ENCODE measurements at regions not wholly inside any gene's neighbourhood (a gene's known extent, or its start where the extent isn't known, plus 50 kb on each side); places are given as distances from the start of the nearest gene placed in this dataset.

DNA sequence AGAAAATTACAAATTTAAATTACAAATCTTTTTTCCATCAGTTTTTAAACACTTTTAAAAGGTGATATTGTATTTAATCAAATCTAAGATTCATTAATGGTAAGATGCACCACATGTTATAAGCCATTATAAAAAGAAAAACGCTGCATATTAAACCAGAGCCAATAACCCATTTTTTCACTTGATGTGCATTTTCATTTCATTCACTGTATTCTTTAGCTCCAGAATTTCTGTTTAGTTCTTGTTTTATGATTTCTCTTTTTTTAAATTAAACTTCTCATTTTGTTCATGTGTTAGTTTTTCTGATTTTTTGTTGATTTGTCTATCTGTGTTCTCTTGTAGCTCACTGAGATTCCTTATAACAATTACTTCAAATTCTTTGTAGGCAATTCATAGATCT is 62.4 kb upstream of the MBOAT2 start:
- no peak for DNase-seq
- Histone ChIP-seq H2AFZ (ENCODE audit: low read length) (no peak overlapping the region), H3K9ac (ENCODE audit: low read length) (no peak overlapping the region), H3K4me3 (ENCODE audit: low read length) (no peak overlapping the region), H3K4me2 (ENCODE audit: low read depth, low read length, poor library complexity, severe bottlenecking) (no peak overlapping the region), H3K4me1 (ENCODE audit: low read length) (no peaks in the 10 kb centered on the region), H3K9me2 (replicated peaks; ENCODE audit: insufficient read depth, low read length) (no peaks in the 10 kb centered on the region), H3K27me3 (ENCODE audit: low read length) (peaks cover 3% of the 10 kb centered on the region; the same call in 1 of the 2 replicates), H3K79me2 (ENCODE audit: low read length) (no peaks in the 10 kb centered on the region), H3K27ac (ENCODE audit: low read length) (no peak overlapping the region), H3K36me3 (ENCODE audit: insufficient read depth, low read length) (no peaks in the 10 kb centered on the region), H3K9me3 (ENCODE audit: low read length) (peaks cover 11% of the 10 kb centered on the region), H4K20me1 (ENCODE audit: insufficient read depth, low read depth, low read length) (no peaks in the 10 kb centered on the region)

DNA sequence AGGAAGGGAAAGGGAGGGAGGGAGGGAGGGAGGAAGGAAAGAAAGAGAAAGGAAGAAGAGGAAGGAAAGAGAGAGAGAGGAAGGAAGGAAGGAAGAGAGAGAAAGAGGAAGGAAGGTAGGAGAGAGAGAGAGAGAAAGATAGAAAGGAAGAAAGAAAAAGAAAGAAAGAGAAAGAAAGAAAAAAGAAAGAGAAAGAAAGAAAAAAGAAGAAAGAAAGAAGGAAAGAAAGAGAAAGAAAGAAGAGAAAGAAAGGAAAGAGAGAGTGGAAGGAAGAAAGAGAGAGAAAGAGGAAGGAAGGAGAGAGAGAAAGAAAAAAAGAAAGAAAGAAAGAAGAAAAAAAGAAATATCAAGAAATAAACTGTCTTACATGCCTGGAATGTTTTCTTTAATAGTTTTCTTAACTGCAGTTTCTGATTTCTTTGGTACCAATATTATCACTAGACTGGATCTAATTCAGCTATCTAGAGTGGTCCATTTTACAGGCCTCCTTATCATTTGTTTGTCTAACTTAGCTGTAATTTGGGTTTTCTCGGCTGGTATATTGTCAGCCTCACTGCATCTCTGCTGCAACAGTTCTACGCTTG is 59.6 kb upstream of the MBOAT2 start:
- DNase-seq: no peak
- no peak overlapping the region for H3K9ac ChIP-seq (ENCODE audit: low read length)
- no peaks in the 10 kb centered on the region for H3K36me3 ChIP-seq (ENCODE audit: insufficient read depth, low read length)
- H3K9me3 ChIP-seq (ENCODE audit: low read length): peaks cover 11% of the 10 kb centered on the region
- no peaks in the 10 kb centered on the region for H3K9me2 ChIP-seq (replicated peaks; ENCODE audit: insufficient read depth, low read length)
- no peak overlapping the region for H3K4me2 ChIP-seq (ENCODE audit: low read depth, low read length, poor library complexity, severe bottlenecking)
- H4K20me1 ChIP-seq (ENCODE audit: insufficient read depth, low read depth, low read length): no peaks in the 10 kb centered on the region
- H2AFZ ChIP-seq (ENCODE audit: low read length): no peak overlapping the region
- H3K4me3 ChIP-seq (ENCODE audit: low read length): no peak overlapping the region
- no peaks in the 10 kb centered on the region for H3K79me2 ChIP-seq (ENCODE audit: low read length)
- no peak overlapping the region for H3K27ac ChIP-seq (ENCODE audit: low read length)
- H3K27me3 ChIP-seq (ENCODE audit: low read length): no peaks in the 10 kb centered on the region
- H3K4me1 ChIP-seq (ENCODE audit: low read length): no peaks in the 10 kb centered on the region

DNA sequence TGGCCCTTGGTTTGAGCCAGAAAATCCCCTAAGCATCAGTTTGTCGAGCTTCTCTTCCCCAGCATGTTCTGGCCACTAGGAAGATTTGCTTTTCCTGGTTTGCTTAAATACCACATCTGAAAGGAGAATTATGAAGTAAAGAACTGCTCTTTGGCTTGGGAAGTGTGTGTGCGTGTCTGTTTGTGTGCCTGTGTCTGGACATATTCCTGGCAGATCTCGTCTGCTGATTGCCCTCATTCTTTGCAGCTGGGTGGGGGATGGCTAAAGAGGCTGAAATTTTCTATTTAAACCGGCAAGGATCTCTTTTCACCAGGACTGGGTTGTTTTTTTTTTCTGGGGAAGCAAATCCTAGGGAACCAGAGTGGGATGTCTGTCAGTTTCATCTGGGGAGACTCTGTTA is 57.3 kb upstream of the MBOAT2 start:
- H2AFZ ChIP-seq (ENCODE audit: low read length): no peak overlapping the region

DNA sequence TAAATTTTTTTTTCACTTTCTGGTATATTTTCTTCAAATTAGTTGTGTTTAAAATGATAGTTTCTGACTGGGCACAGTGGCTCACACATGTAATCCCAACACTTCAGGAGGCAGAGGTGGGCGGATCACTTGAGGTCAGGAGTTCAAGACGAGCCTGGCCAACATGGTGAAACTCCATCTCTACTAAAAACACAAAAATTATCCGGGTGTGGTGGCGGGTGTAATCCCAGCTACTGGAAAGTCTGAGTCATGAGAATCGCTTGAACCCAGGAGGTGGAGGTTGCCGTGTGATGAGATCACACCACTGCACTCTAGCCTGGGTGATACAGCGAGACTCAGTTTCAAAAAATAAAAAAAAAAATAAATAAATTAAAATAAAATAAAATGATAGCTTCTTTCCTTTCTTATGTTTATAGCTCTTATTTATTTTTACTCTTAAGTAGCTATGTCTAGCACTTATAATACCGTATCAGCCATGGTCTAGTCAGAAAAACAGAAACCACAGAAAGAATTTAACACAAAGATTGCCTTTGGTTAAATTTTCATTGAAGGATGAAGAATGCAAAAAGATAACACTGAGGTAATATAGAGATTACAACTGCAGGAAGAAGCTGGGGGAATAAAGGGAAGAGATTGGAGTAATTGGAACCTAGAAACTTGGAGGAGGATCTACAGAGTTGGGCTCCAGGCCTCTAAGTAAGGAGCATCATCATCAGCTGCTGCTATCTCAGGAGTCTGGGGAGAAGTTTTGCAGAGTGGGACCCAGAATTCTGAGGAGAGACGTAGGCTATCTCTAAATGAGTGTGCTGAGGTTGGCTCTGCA is 54.7 kb upstream of the MBOAT2 start:
- no peak for DNase-seq
- Histone ChIP-seq H3K27me3 (ENCODE audit: low read length) (no peaks in the 10 kb centered on the region), H3K9me3 (ENCODE audit: low read length) (peaks cover 5% of the 10 kb centered on the region; the same call in 1 of the 2 replicates), H3K27ac (ENCODE audit: low read length) (no peak overlapping the region), H3K9me2 (replicated peaks; ENCODE audit: insufficient read depth, low read length) (no peaks in the 10 kb centered on the region), H3K9ac (ENCODE audit: low read length) (no peak overlapping the region), H4K20me1 (ENCODE audit: insufficient read depth, low read depth, low read length) (no peaks in the 10 kb centered on the region), H3K4me2 (ENCODE audit: low read depth, low read length, poor library complexity, severe bottlenecking) (no peak overlapping the region), H2AFZ (ENCODE audit: low read length) (no peak overlapping the region), H3K36me3 (ENCODE audit: insufficient read depth, low read length) (no peaks in the 10 kb centered on the region), H3K4me3 (ENCODE audit: low read length) (no peak overlapping the region), H3K79me2 (ENCODE audit: low read length) (no peaks in the 10 kb centered on the region), H3K4me1 (ENCODE audit: low read length) (no peaks in the 10 kb centered on the region)

More for the DNA sequence above, 57.3 kb upstream of the MBOAT2 start:
- no peak overlapping the region for H3K9ac ChIP-seq (ENCODE audit: low read length)
- H3K9me3 ChIP-seq (ENCODE audit: low read length): peaks cover 6% of the 10 kb centered on the region; the same call in 1 of the 2 replicates
- H4K20me1 ChIP-seq (ENCODE audit: insufficient read depth, low read depth, low read length): no peaks in the 10 kb centered on the region
- H3K4me3 ChIP-seq (ENCODE audit: low read length): no peak overlapping the region
- no peak overlapping the region for H3K27ac ChIP-seq (ENCODE audit: low read length)
- DNase-seq: no peak
- H3K4me2 ChIP-seq (ENCODE audit: low read depth, low read length, poor library complexity, severe bottlenecking): no peak overlapping the region
- no peaks in the 10 kb centered on the region for H3K27me3 ChIP-seq (ENCODE audit: low read length)
- H3K79me2 ChIP-seq (ENCODE audit: low read length): no peaks in the 10 kb centered on the region
- no peaks in the 10 kb centered on the region for H3K36me3 ChIP-seq (ENCODE audit: insufficient read depth, low read length)
- no peaks in the 10 kb centered on the region for H3K4me1 ChIP-seq (ENCODE audit: low read length)
- no peaks in the 10 kb centered on the region for H3K9me2 ChIP-seq (replicated peaks; ENCODE audit: insufficient read depth, low read length)

DNA sequence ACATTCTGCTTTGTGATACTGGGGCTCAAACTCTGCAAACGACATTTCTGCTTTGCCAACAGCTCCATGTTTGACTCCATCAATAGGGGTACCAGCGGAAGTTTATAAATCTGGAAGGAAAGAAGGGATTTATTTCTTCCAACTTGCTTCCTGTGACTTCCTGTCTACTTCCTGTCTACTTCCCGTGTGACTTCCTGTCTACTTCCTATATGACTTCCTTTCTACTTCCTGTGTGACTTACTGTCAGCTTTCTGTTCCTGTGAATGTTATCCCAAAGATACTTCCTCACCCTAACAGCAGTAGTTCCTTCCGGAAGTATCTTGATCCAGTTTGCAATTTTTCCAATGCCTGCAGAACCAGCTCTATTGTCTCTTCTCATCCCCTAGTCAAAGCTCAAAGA is 52.0 kb upstream of the MBOAT2 start:
- peak; percentile 44 for DNase-seq
- Histone ChIP-seq H3K27me3 (ENCODE audit: low read length) (no peaks in the 10 kb centered on the region), H3K4me2 (ENCODE audit: low read depth, low read length, poor library complexity, severe bottlenecking) (no peak overlapping the region), H3K9ac (ENCODE audit: low read length) (no peak overlapping the region), H3K4me3 (ENCODE audit: low read length) (0 out of 2 replicates have a peak overlapping the region, but pooled peaks have one; percentile 3), H2AFZ (ENCODE audit: low read length) (peak overlapping the region; percentile 49), H3K36me3 (ENCODE audit: insufficient read depth, low read length) (no peaks in the 10 kb centered on the region), H3K4me1 (ENCODE audit: low read length) (no peaks in the 10 kb centered on the region), H3K9me2 (replicated peaks; ENCODE audit: insufficient read depth, low read length) (no peaks in the 10 kb centered on the region), H3K9me3 (ENCODE audit: low read length) (peaks cover 5% of the 10 kb centered on the region; the same call in 1 of the 2 replicates), H3K27ac (ENCODE audit: low read length) (no peak overlapping the region), H4K20me1 (ENCODE audit: insufficient read depth, low read depth, low read length) (no peaks in the 10 kb centered on the region), H3K79me2 (ENCODE audit: low read length) (no peaks in the 10 kb centered on the region)

DNA sequence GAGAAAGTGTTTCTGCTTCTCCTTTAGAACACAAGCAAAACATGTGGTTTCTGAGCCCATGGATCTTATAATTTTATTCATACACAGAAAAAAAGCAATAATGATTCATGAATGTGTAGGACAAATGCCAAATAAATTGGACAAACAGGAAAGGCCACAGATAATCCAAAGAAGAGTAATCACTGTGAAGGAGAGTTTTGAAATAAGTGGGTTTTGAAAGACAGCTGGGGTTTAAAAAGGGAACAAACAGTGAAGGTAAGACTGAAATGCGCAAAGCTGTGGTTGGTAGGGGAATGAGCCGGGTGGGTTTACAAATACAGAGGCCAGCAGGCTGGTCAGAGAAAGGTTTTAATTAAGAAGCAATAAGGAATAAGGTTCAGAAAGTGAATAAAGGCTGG is 50.0 kb upstream of the MBOAT2 start:
- H3K9ac ChIP-seq (ENCODE audit: low read length): no peak overlapping the region
- H3K79me2 ChIP-seq (ENCODE audit: low read length): no peaks in the 10 kb centered on the region
- no peaks in the 10 kb centered on the region for H4K20me1 ChIP-seq (ENCODE audit: insufficient read depth, low read depth, low read length)
- H3K9me2 ChIP-seq (replicated peaks; ENCODE audit: insufficient read depth, low read length): 0 out of 2 replicates have a peak, but pooled peaks cover 2% of the 10 kb centered on the region
- H3K36me3 ChIP-seq (ENCODE audit: insufficient read depth, low read length): no peaks in the 10 kb centered on the region
- no peak for DNase-seq
- H3K4me3 ChIP-seq (ENCODE audit: low read length): no peak overlapping the region
- H3K27ac ChIP-seq (ENCODE audit: low read length): no peak overlapping the region
- H3K27me3 ChIP-seq (ENCODE audit: low read length): no peaks in the 10 kb centered on the region
- H2AFZ ChIP-seq (ENCODE audit: low read length): no peak overlapping the region
- peaks cover 5% of the 10 kb centered on the region; the same call in 1 of the 2 replicates for H3K9me3 ChIP-seq (ENCODE audit: low read length)
- H3K4me1 ChIP-seq (ENCODE audit: low read length): no peaks in the 10 kb centered on the region
- no peak overlapping the region for H3K4me2 ChIP-seq (ENCODE audit: low read depth, low read length, poor library complexity, severe bottlenecking)
